Coronary artery (tissue), 2 donors: ENCODE measurements at regions not wholly inside any gene's neighbourhood (a gene's known extent, or its start where the extent isn't known, plus 50 kb on each side); places are given as distances from the start of the nearest gene placed in this dataset.

Experiments used
- DNase-seq: peaks from one replicate; pipeline ENCODE4 v3.0.0-alpha.2; 2017; ENCODE audit warnings: low spot score
- H3K27ac ChIP-seq, 2 donors: fragments of 200-600 bp; sonication (generic); one replicate each; pipeline ENCODE4 v1.5.1; 2016 to 2019
- H3K4me3 ChIP-seq: fragments of 200-600 bp; sonication (generic); 2 replicates; pipeline ENCODE4 v1.5.1; 2016; ENCODE audit warnings: mild to moderate bottlenecking, moderate library complexity
- CTCF ChIP-seq: fragments of 200-600 bp; sonication (generic); IDR thresholded peaks from one replicate; pipeline ENCODE4 v1.5.1; 2019; ENCODE audit warnings: antibody characterized with exemption

GRCh38 chr9:16336833-16337232 is 533.6 kb downstream of the BNC2 start:
- H3K27ac ChIP-seq, result no peak overlapping the region

GRCh38 chr9:16337322-16338029 is 533.0 kb downstream of the BNC2 start:
- no peak for TF ChIP-seq CTCF
- no peak overlapping the region for H3K4me3 ChIP-seq
- no peak for DNase-seq
- no peak overlapping the region for H3K27ac ChIP-seq

More at GRCh38 chr9:16336833-16337232, 533.6 kb downstream of the BNC2 start:
- DNase-seq, result no peak
- no peak for TF ChIP-seq CTCF
- no peak overlapping the region for H3K4me3 ChIP-seq

GRCh38 chr9:16341177-16341576 is 529.3 kb downstream of the BNC2 start:
- no peak for TF ChIP-seq CTCF
- DNase-seq, result no peak
- Histone ChIP-seq H3K4me3 (no peak overlapping the region), H3K27ac (no peak overlapping the region)

GRCh38 chr9:16342246-16343020 is 528.0 kb downstream of the BNC2 start:
- Histone ChIP-seq H3K4me3 (no peak overlapping the region), H3K27ac (peak overlapping the region in 1 of 2 donors; percentile 57)
- no peak for TF ChIP-seq CTCF
- DNase-seq, result no peak

GRCh38 chr9:16343249-16344237 is 526.9 kb downstream of the BNC2 start:
- no peak for DNase-seq
- H3K4me3 ChIP-seq, result no peak overlapping the region
- TF ChIP-seq CTCF, result no peak
- peak overlapping the region in 1 of 2 donors; percentile 57 for H3K27ac ChIP-seq

GRCh38 chr9:16344343-16344742 is 526.1 kb downstream of the BNC2 start:
- H3K4me3 ChIP-seq, result no peak overlapping the region
- DNase-seq, result no peak
- TF ChIP-seq CTCF, result no peak
- H3K27ac ChIP-seq, result peak overlapping the region in 1 of 2 donors; percentile 57
